HUES64 (cell line): ENCODE measurements at regions not wholly inside any gene's neighbourhood (a gene's known extent, or its start where the extent isn't known, plus 50 kb on each side); places are given as distances from the start of the nearest gene placed in this dataset.

Source experiments
- H3K27ac ChIP-seq: 2 replicates; pipeline ENCODE4 v1.7.0; 2013; ENCODE audit warnings: low read depth, low read length, inconsistent platforms
- H3K27me3 ChIP-seq: 2 replicates; pipeline ENCODE4 v1.6.1; 2013; ENCODE audit warnings: mild to moderate bottlenecking, low read length; ENCODE audit not compliant: insufficient read depth
- H3K36me3 ChIP-seq: 2 replicates; pipeline ENCODE4 v1.6.1; 2013; ENCODE audit warnings: mild to moderate bottlenecking, low read length; ENCODE audit not compliant: insufficient read depth
- H3K4me1 ChIP-seq: 2 replicates; pipeline ENCODE4 v1.6.1; 2013; ENCODE audit warnings: mild to moderate bottlenecking, low read length, moderate library complexity; ENCODE audit not compliant: insufficient read depth
- H3K4me3 ChIP-seq: 2 replicates; pipeline ENCODE4 v1.5.1; 2013; ENCODE audit warnings: mild to moderate bottlenecking, low read length, moderate library complexity
- H3K9ac ChIP-seq: 2 replicates; pipeline ENCODE4 v1.6.1; 2013; ENCODE audit warnings: mild to moderate bottlenecking, low read depth, low read length
- H3K9me3 ChIP-seq: 2 replicates; pipeline ENCODE4 v1.6.1; 2013; ENCODE audit warnings: low read depth, low read length; ENCODE audit not compliant: insufficient read depth
- WGBS: fragments of 150-250, 120-280 bp; methylation state at CpG from one replicate; pipeline ENCODE4 v1.1.7; 2013; ENCODE audit warnings: missing lambda C conversion rate; 5-methylcytosine and 5-hydroxymethylcytosine counted together

DNA sequence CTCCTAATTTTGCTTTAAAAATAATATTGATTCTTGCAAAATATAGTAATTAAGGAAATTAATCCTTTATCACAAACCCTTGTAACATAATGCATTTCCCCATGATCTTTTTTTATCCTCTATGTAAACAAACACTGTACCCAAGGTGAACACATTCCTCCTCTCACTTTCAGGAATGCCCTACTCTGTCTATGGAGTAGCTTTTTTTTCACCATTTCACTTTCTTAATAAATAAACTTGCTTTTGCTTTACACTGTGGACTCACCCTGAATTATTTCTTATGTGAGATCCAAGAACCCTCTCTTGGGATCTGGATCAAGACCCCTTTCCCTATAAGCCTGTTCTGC, 90.5 kb upstream of the LRRN1 start:
- Histone ChIP-seq H3K9me3 (no peaks in the 10 kb centered on the region), H3K9ac (no peak overlapping the region; the same call in 1 of the 2 replicates), H3K4me1 (peaks cover 53% of the 10 kb centered on the region), H3K27ac (peak overlapping the region; percentile 68; the same call in 1 of the 2 replicates), H3K36me3 (no peaks in the 10 kb centered on the region), H3K4me3 (no peak overlapping the region), H3K27me3 (no peaks in the 10 kb centered on the region)

DNA sequence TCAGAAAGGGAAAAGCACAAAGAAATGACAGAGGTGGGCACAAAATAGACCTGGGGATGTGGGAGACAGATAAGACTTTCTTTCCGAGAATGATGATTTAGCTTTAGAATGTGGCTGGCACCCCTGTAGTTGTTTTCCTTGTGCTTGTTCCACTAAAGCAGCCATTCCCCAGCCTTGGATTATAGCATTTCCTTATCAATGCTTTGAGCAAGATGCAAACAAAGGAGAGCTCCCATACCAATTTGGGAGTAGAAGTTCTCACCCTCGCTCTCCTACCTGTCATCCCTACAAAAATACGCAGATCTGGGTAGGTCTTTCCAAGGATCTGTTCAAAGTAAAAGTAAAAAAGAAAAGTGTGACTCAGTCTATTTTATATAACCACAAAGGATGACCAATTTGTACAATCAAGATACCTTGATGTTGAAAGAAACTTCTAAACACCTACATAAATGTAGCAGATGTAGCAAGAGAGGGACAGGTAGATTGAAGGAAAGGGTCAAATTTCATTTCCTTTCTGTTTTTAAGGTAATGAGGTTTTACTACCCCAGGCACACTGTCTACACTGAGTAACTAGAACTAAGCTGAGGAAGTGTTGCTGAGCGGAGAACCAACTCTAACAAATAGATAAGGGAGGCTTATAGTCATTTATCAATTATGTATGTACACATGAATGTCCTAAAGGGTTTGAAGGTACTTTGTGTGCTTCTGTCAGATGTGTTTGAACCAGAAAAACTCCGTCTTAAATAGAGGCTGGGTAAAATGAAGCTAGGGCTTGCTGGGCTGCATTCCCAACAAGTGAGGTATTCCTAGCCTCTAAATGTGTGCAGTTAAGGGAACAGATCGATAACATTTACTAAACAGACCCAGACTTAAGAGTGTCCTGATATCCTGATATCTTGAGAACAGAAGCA, 91.1 kb upstream of the LRRN1 start:
- H3K9ac ChIP-seq = peak overlapping the region; percentile 51; the same call in 1 of the 2 replicates
- H3K36me3 ChIP-seq = no peaks in the 10 kb centered on the region
- H3K4me1 ChIP-seq = peaks cover 53% of the 10 kb centered on the region
- WGBS = 64% methylated on average over 5 of the region's 6 CpGs
- peak overlapping the region; percentile 68 for H3K27ac ChIP-seq
- H3K9me3 ChIP-seq = no peaks in the 10 kb centered on the region
- H3K27me3 ChIP-seq = no peaks in the 10 kb centered on the region
- H3K4me3 ChIP-seq = peak overlapping the region; percentile 12

DNA sequence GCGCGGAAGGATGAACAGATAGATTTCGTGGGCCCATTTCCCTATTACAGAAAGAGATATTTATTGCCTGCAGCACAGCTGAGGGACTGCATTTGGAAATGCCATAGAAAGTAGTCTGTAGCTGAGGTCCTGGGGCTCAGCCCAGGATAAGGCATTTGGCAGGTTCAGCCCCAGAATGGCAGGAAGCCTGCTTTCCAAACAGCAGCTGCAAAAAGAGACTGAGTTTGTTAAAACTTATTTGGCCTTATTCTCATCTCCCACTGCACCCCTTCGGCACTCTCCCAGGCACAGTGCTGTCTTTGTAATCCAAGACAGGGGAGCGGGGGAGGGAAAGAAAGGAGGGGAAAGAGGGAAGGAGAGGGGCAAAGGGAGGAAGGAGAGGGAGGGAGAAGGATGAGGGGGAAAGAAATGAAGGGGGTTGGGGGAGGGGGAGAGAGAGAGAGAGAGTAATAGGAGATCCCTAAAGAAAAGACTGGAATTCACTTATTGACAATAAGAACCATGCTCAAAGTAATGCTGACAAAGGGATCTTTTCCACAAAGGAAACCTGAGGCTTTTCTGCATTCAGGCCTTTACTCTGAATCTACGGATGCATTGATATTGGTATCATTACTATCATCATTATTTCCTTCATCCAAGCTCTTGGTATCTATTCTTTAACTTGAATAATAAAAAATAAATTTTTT, 94.0 kb upstream of the LRRN1 start:
- Histone ChIP-seq H3K4me1 (peaks cover 56% of the 10 kb centered on the region), H3K4me3 (no peak overlapping the region), H3K27ac (peak overlapping the region; percentile 5; the same call in 1 of the 2 replicates), H3K27me3 (no peaks in the 10 kb centered on the region), H3K9ac (no peak overlapping the region), H3K9me3 (no peaks in the 10 kb centered on the region), H3K36me3 (no peaks in the 10 kb centered on the region)
- WGBS = 41% methylated on average over 6 of the region's 6 CpGs

DNA sequence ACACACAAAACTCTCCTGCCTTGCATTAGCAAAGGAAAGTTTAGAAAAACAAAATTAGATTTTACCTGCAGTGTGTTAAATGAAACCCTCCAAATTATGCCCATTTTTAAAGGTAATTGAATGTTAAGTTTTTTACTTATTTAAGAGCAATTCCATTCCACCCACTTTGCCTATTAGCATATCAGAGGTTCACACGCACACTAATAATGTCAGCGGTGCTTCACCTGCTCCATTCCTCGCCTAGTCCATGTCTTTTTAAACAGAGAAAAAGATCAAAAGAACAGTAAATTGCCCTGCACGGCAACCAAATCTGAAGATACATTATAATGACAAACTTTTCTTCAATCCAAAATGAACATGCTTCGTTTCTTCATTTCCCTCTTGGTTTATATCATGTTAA, 97.3 kb upstream of the LRRN1 start:
- no peak overlapping the region for H3K4me3 ChIP-seq
- no peak overlapping the region for H3K27ac ChIP-seq
- no peaks in the 10 kb centered on the region for H3K9me3 ChIP-seq
- WGBS = 88% methylated on average over 5 of the region's 5 CpGs
- H3K36me3 ChIP-seq = no peaks in the 10 kb centered on the region
- H3K4me1 ChIP-seq = peaks cover 27% of the 10 kb centered on the region
- H3K9ac ChIP-seq = no peak overlapping the region
- H3K27me3 ChIP-seq = no peaks in the 10 kb centered on the region

DNA sequence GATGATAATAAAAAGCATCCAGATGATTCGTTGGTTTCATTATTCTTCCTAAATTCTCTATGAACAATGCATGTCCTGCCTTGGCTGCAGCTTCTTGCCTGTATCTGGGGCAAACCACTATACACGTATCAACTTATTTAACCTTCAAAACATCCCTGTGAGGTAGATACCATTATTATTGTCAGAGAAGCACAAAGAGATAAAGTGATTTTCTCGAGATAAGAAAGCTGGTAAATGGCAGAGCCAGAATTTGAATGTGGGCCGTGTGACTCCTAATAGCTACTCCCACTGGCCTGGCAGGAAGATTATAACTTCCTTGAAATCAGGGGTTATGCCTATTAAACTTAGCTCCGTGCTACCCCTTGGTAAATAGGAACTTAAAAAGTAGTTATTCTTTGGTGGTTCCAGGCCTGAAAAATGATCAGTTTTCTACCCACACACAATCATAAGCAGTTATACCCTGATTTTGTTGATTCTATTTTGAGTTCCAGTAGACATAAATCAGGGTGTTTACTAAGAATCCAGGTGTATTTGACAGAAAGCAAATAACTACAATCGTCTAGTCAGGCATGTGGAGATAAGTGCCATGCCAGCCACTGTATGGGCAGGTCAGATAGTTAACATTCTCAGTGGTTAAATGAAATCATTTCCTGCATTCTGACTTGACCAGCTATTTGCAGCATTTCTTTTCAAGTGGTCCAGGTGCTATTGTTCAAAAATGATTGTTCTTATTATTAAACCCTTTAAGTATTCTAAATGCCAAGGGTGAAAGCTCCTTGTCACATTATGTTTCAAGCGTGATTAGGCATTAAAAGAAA, 99.2 kb upstream of the LRRN1 start:
- WGBS = 88% methylated on average over 6 of the region's 7 CpGs

DNA sequence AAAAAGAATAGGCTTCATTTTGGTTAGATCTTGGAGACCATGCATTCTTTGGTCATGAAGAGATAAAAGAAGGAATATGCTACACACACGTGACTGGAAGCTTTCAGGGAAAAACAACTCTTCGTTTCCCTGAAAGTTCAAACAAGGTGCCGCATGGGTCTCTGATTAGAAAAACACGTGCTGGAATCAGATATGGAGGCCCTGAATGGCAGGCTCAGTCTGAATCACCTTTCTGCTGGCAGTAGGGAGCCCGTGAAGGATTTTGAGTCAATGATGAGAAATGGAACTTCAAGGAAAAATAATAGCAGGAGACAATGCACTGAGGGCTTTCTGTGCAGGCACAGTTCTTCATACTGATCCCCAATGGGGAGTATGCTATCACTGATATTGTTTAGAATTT, 99.8 kb upstream of the LRRN1 start:
- H3K27ac ChIP-seq = no peak overlapping the region
- WGBS = 92% methylated on average over 5 of the region's 5 CpGs

More for the DNA sequence above, 99.2 kb upstream of the LRRN1 start:
- Histone ChIP-seq H3K9ac (no peak overlapping the region), H3K27ac (no peak overlapping the region), H3K4me3 (no peak overlapping the region), H3K4me1 (peaks cover 11% of the 10 kb centered on the region), H3K9me3 (no peaks in the 10 kb centered on the region), H3K27me3 (no peaks in the 10 kb centered on the region), H3K36me3 (no peaks in the 10 kb centered on the region)

DNA sequence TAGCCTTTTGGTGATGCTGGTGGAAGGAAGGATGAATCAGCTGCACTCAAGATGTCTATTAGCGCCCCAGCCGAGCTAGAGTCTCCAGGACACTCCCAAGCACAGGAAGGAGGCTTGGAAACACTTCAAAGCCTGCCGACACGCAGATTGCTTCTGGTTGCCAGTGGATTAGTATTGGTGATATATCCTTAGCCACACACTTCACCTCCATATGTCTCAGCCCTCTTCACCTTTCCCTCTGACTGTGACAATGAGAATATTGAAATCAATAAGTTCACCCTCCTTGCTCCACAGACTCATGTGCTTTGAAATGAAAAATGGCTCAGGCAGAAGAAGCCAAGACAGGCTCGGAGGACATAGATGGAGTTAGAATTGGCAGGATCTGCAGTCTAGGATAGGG, 102.9 kb upstream of the LRRN1 start:
- Histone ChIP-seq H3K27me3 (no peaks in the 10 kb centered on the region), H3K4me1 (no peaks in the 10 kb centered on the region)

More for the DNA sequence above, 99.8 kb upstream of the LRRN1 start:
- no peak overlapping the region for H3K9ac ChIP-seq
- H3K4me1 ChIP-seq = peaks cover 4% of the 10 kb centered on the region
- H3K36me3 ChIP-seq = no peaks in the 10 kb centered on the region
- H3K4me3 ChIP-seq = no peak overlapping the region
- H3K27me3 ChIP-seq = no peaks in the 10 kb centered on the region
- no peaks in the 10 kb centered on the region for H3K9me3 ChIP-seq

DNA sequence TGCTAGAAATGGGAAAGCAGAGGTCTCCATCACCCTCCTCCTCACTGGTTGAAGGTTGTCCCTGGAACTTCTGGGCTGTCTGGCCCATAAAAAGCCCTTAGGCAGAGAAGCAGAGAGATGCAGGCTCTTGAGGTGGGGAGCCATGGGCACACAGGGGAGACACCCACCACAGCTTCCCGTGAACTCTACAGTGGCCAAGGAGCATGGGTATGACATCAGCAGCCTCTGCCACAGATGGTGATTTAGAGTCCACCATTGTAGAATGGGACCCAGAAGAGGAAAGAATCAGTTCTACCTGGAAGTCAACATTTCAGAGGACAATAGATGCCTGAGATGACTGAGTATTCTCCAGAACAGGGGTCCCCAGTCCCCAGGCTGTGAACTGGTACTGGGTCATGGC, 105.6 kb upstream of the LRRN1 start:
- no peaks in the 10 kb centered on the region for H3K36me3 ChIP-seq
- no peak overlapping the region for H3K4me3 ChIP-seq
- H3K27ac ChIP-seq = no peak overlapping the region
- peaks cover 8% of the 10 kb centered on the region for H3K9me3 ChIP-seq
- H3K27me3 ChIP-seq = no peaks in the 10 kb centered on the region
- no peaks in the 10 kb centered on the region for H3K4me1 ChIP-seq
- H3K9ac ChIP-seq = no peak overlapping the region
- WGBS = 100% methylated on average over 1 of the region's 1 CpG

More for the DNA sequence above, 102.9 kb upstream of the LRRN1 start:
- WGBS = 94% methylated on average over 5 of the region's 5 CpGs
- Histone ChIP-seq H3K36me3 (no peaks in the 10 kb centered on the region), H3K9ac (no peak overlapping the region), H3K9me3 (peaks cover 8% of the 10 kb centered on the region), H3K27ac (no peak overlapping the region), H3K4me3 (no peak overlapping the region)

DNA sequence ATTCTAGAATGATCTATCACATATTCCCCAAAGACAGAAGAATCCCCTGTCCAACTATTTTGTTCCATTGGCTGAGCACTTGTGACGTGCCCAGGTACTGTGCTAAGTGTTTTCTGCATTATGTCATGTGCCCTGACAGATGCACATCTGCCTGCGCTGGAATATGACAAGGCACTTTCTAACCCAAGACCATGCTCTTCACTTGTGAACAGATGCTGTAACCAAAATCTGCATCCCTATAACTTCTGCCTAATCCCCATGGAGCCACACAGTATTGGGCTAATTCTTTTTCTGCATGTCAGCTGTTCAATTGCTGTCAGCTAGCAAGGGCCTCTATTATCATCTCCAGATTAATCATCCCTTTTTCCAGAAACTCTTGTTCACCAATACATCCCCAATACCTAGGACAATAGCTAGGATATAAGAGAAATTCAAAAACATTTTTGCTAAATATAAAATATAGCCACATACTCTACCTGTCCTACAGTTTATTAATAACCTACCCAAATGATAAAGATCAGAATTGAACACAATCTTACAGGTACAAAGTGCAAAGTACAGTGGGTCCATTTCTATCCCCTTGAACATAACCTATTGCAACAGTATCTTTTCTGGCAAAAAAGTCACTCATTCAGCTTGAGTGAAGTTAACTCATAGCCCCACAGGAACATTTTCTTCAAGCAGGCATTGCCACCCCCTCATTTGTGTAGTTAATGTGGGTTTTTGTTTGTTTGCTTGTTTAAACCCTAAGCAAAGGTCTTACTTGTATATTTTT, 109.4 kb upstream of the LRRN1 start:
- Histone ChIP-seq H3K4me3 (no peak overlapping the region), H3K27me3 (no peaks in the 10 kb centered on the region), H3K36me3 (no peaks in the 10 kb centered on the region), H3K27ac (no peak overlapping the region), H3K9me3 (peaks cover 8% of the 10 kb centered on the region), H3K4me1 (no peaks in the 10 kb centered on the region), H3K9ac (no peak overlapping the region)
- WGBS = 97% methylated on average over 2 of the region's 2 CpGs

DNA sequence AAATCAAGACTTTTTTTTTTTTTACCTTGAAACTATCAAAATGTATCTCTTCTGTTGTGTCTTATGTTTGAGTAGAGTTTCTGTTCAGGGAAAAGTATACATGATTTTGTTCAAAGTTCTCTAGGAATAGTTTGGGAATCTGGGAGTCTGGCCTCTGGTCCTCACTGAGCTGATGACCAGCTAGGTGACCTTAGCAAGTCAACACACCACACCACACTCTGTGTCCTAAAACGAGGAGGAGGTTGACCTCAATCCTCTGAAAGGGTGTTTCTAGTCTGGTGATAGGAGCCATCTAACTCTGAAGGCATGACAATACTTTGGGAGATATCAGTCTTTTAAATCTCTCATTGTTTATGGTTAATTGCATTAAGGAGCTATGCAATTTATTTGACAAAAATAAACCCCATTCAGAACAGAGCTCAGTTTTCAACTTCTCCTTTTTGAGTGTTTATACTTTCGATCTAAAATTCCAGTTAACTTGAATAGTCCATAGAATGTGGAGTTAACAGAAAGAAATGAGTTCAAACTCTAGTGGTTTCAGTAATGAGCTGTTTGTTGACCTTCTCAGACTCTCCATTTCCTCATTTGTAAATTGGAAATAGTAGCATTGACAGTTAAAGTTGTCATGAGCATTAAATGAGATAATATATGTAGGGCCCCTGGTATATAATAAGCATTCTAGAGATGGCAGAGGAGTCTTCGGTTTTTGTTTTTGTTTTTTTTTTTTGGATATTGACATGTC, 112.2 kb upstream of the LRRN1 start:
- 78% methylated on average over 3 of the region's 3 CpGs for WGBS
- Histone ChIP-seq H3K27me3 (no peaks in the 10 kb centered on the region), H3K9ac (no peak overlapping the region), H3K4me3 (no peak overlapping the region), H3K36me3 (no peaks in the 10 kb centered on the region), H3K9me3 (no peaks in the 10 kb centered on the region), H3K4me1 (no peaks in the 10 kb centered on the region), H3K27ac (no peak overlapping the region)
